ENCODE measurements at regions not wholly inside any gene's neighbourhood (a gene's known extent, or its start where the extent isn't known, plus 50 kb on each side); places are given as distances from the start of the nearest gene placed in this dataset.

- H3K36me3 ChIP-seq (ENCODE audit: low read depth, low read length): no peaks in the 10 kb centered on the region
- H3K4me2 ChIP-seq (ENCODE audit: low read length): no peak overlapping the region
- TF ChIP-seq EZH2 (IDR thresholded peaks at IDR 0.05; ENCODE audit: low read length, unreplicated experiment) (no peak), EZH2phosphoT487 (IDR thresholded peaks at IDR 0.05; ENCODE audit: borderline replicate concordance, low read length) (no peak), CTCF (conservative IDR thresholded peaks at IDR 0.05; ENCODE audit: low read depth, low read length) (no peak)
- ATAC-seq (no peak), DNase-seq (no peak)
- H2AFZ ChIP-seq (ENCODE audit: low read length): no peak overlapping the region
- no peaks in the 10 kb centered on the region for H3F3A ChIP-seq (ENCODE audit: low read length, unreplicated experiment)
- intact Hi-C loops (cut with micrococcal nuclease): no loop called here
- no peaks in the 10 kb centered on the region for H4K20me1 ChIP-seq (ENCODE audit: low read length)
- H3K79me2 ChIP-seq (ENCODE audit: low read length): no peaks in the 10 kb centered on the region
- POLR2A ChIA-PET (ENCODE audit: unreplicated experiment): no interaction called here
- peaks cover 10% of the 10 kb centered on the region for H3K4me1 ChIP-seq (ENCODE audit: insufficient read depth, low read length)
- no peaks in the 10 kb centered on the region for H3K9me3 ChIP-seq (ENCODE audit: low read length)
- BruUV-seq (replicated peaks): no TSS peak
- no peak overlapping the region for H3K9ac ChIP-seq (ENCODE audit: low read length)
- H3K27ac ChIP-seq (ENCODE audit: low read length): no peak overlapping the region
- CTCF ChIA-PET: no interaction called here
- no peaks in the 10 kb centered on the region for H3K9me2 ChIP-seq (replicated peaks; ENCODE audit: low read length)
- H3K4me3 ChIP-seq (ENCODE audit: low read length): no peak overlapping the region
- H3K27me3 ChIP-seq (ENCODE audit: low read length): no peaks in the 10 kb centered on the region
These were observed 573.5 kb downstream of the COL12A1 start for GRCh38 chr6:74632196-74632875.

GRCh38 chr6:74631564-74631963, 574.3 kb downstream of the COL12A1 start:
- ATAC-seq (peak; percentile 68), DNase-seq (peak; percentile 49)
- POLR2A ChIA-PET (ENCODE audit: unreplicated experiment): no interaction called here
- CTCF ChIA-PET: no interaction called here
- H3K4me1 ChIP-seq (ENCODE audit: insufficient read depth, low read length): peaks cover 10% of the 10 kb centered on the region
- H3K9me3 ChIP-seq (ENCODE audit: low read length): no peaks in the 10 kb centered on the region
- H4K20me1 ChIP-seq (ENCODE audit: low read length): no peaks in the 10 kb centered on the region
- TF ChIP-seq EZH2 (IDR thresholded peaks at IDR 0.05; ENCODE audit: low read length, unreplicated experiment): no peak
- no peak for TF ChIP-seq CTCF (conservative IDR thresholded peaks at IDR 0.05; ENCODE audit: low read depth, low read length)
- no peak for TF ChIP-seq EZH2phosphoT487 (IDR thresholded peaks at IDR 0.05; ENCODE audit: borderline replicate concordance, low read length)
- H3K9me2 ChIP-seq (replicated peaks; ENCODE audit: low read length): no peaks in the 10 kb centered on the region
- no peak overlapping the region for H3K9ac ChIP-seq (ENCODE audit: low read length)
- peak overlapping the region; percentile 44 for H2AFZ ChIP-seq (ENCODE audit: low read length)
- no peaks in the 10 kb centered on the region for H3K27me3 ChIP-seq (ENCODE audit: low read length)
- intact Hi-C loops (cut with micrococcal nuclease): no loop called here
- no peaks in the 10 kb centered on the region for H3K79me2 ChIP-seq (ENCODE audit: low read length)
- BruUV-seq (replicated peaks): no TSS peak
- 0 out of 2 replicates have a peak overlapping the region, but pooled peaks have one; percentile 4 for H3K27ac ChIP-seq (ENCODE audit: low read length)
- H3K4me2 ChIP-seq (ENCODE audit: low read length): 0 out of 2 replicates have a peak overlapping the region, but pooled peaks have one; percentile 15
- no peaks in the 10 kb centered on the region for H3K36me3 ChIP-seq (ENCODE audit: low read depth, low read length)
- H3K4me3 ChIP-seq (ENCODE audit: low read length): no peak overlapping the region
- no peaks in the 10 kb centered on the region for H3F3A ChIP-seq (ENCODE audit: low read length, unreplicated experiment)

GRCh38 chr6:74626288-74626687, 579.6 kb downstream of the COL12A1 start:
- ATAC-seq: no peak
- intact Hi-C loops (cut with micrococcal nuclease): no loop called here
- Histone ChIP-seq H3K36me3 (ENCODE audit: low read depth, low read length) (no peaks in the 10 kb centered on the region), H3K9me3 (ENCODE audit: low read length) (no peaks in the 10 kb centered on the region), H2AFZ (ENCODE audit: low read length) (no peak overlapping the region), H3K4me2 (ENCODE audit: low read length) (no peak overlapping the region), H3K27ac (ENCODE audit: low read length) (no peak overlapping the region), H4K20me1 (ENCODE audit: low read length) (no peaks in the 10 kb centered on the region), H3K9ac (ENCODE audit: low read length) (no peak overlapping the region), H3K4me3 (ENCODE audit: low read length) (no peak overlapping the region), H3K79me2 (ENCODE audit: low read length) (no peaks in the 10 kb centered on the region), H3K27me3 (ENCODE audit: low read length) (no peaks in the 10 kb centered on the region), H3F3A (ENCODE audit: low read length, unreplicated experiment) (no peaks in the 10 kb centered on the region), H3K9me2 (replicated peaks; ENCODE audit: low read length) (no peaks in the 10 kb centered on the region), H3K4me1 (ENCODE audit: insufficient read depth, low read length) (peaks cover 3% of the 10 kb centered on the region)
- no peak for DNase-seq
- ChIA-PET POLR2A (ENCODE audit: unreplicated experiment) (no interaction called here), CTCF (no interaction called here)
- no TSS peak for BruUV-seq (replicated peaks)
- no peak for TF ChIP-seq CTCF (conservative IDR thresholded peaks at IDR 0.05; ENCODE audit: low read depth, low read length)
- no peak for TF ChIP-seq EZH2phosphoT487 (IDR thresholded peaks at IDR 0.05; ENCODE audit: borderline replicate concordance, low read length)
- TF ChIP-seq EZH2 (IDR thresholded peaks at IDR 0.05; ENCODE audit: low read length, unreplicated experiment): no peak
